Heart left ventricle (tissue), 16 donors: ENCODE measurements at regions not wholly inside any gene's neighbourhood (a gene's known extent, or its start where the extent isn't known, plus 50 kb on each side); places are given as distances from the start of the nearest gene placed in this dataset.

Experiments
- ATAC-seq, 4 donors: fragments of 200-7000 bp; cut with Tn5 transposase; one replicate each; pipeline ENCODE4 v1.9.1; 2020 to 2022; ENCODE audit warnings: moderate library complexity in 4 of 4, mild to moderate bottlenecking in 3 of 4, moderate number of reproducible peaks in 1 of 4
- DNase-seq, 5 donors: peaks; one replicate each; pipeline ENCODE4 v3.0.0-alpha.2; 2020
- H3K27ac ChIP-seq, 12 donors: fragments of 200-600 bp; sonication (generic) in 4 of 12; one replicate each; pipeline versions ENCODE4 v1.5.0 to v1.8.0; 2016 to 2022; ENCODE audit warnings: mild to moderate bottlenecking in 2 of 12
- H3K27me3 ChIP-seq, 9 donors: fragments of 200-600 bp; sonication (generic) in 2 of 9; one replicate each; pipeline versions ENCODE4 v1.5.1 to v1.8.0; 2016 to 2022; ENCODE audit warnings: mild to moderate bottlenecking in 3 of 9
- H3K36me3 ChIP-seq, 9 donors: fragments of 200-600 bp; sonication (generic) in 2 of 9; one replicate each; pipeline versions ENCODE4 v1.5.0 to v1.8.0; 2018 to 2022; ENCODE audit warnings: mild to moderate bottlenecking in 2 of 9
- H3K4me1 ChIP-seq, 12 donors: fragments of 200-600 bp; sonication (generic) in 4 of 12; one replicate each; pipeline versions ENCODE4 v1.5.0 to v1.8.0; 2016 to 2022; ENCODE audit warnings: mild to moderate bottlenecking in 3 of 12
- H3K4me3 ChIP-seq, 12 donors: fragments of 200-600 bp; sonication (generic) in 4 of 12; one replicate each; pipeline versions ENCODE4 v1.5.0 to v1.8.0; 2017 to 2022; ENCODE audit warnings: mild to moderate bottlenecking in 9 of 12, moderate library complexity in 4 of 12
- H3K9me3 ChIP-seq, 12 donors: fragments of 200-600 bp; sonication (generic) in 4 of 12; one replicate each; pipeline versions ENCODE4 v1.5.0 to v1.8.0; 2016 to 2022; ENCODE audit warnings: mild to moderate bottlenecking in 1 of 12
- CTCF ChIP-seq, 12 donors: fragments of 200-600 bp; sonication (generic) in 4 of 12; IDR thresholded peaks; one replicate each; pipeline versions ENCODE4 v1.5.0 to v1.8.0; 2018 to 2022; ENCODE audit warnings: antibody characterized with exemption in 12 of 12, mild to moderate bottlenecking in 5 of 12
- POLR2A ChIP-seq, 2 donors: fragments of 450-650 bp; IDR thresholded peaks; one replicate each; pipeline ENCODE4 v1.6.1; 2017; ENCODE audit warnings: antibody characterized with exemption in 2 of 2, mild to moderate bottlenecking in 2 of 2, moderate library complexity in 2 of 2
- WGBS, 4 donors: extraction: QIAGEN DNeasy Blood & Tissue Kit in 2 of 4; methylation state at CpG; one replicate each; pipeline versions ENCODE4 v1.1.5 to v1.1.7; 2013 to 2018; 5-methylcytosine and 5-hydroxymethylcytosine counted together
- intact Hi-C, 10 donors: fragments of 100-400 bp; cut with DNase I; formaldehyde crosslinking; loops; one replicate each; pipeline versions ENCODE4 v1.11.1 to v1.14.2; 2022
- donor health status: ischemic (EF 13 %, LVEDD 7.1; RV severe dilation, severe dysfunction).
- donor health status: healthy with polysubstance abuse.
- donor health status: DM: no; HTN: yes; CAD: no.
- donor health status: DM: no; HTN: no; CAD: no.
- donor health status: ischemic (EF 25% LVEDD 6.9; RV normal size, moderate dysfunction).
- donor health status: ischemic (EF 25% LVEDD 5.7; RV mildly dilated, moderate dysfunction).
- donor health status: healthy.
- donor health status: DM: yes; HTN: yes; CAD: no.
- donor health status: ischemic (EF 35%, LVEDD 5.7; RV mildly dilated, moderate dysfunction).
- donor health status: nonischemic (EF 11% LVEDD 7.7; RV severe dilation, severe dysfunction).
- donor health status: DM: yes; HTN: yes; CAD: no.
- donor health status: PGD.
- donor health status: ischemic (EF 29% LVEDD 5.4; RV normal size, mild dysfunction).
- donor health status: nonischemic (EF 23%, LVEDD 6.1; RV moderate dilation, normal function).

- 88 to 92% (median 90%) methylated on average over 3 of the region's 3 CpGs for WGBS, 4 donors
- intact Hi-C loops = no loop called here
Measured at GRCh38 chr13:90623318-90624011, 724.0 kb upstream of the MIR17HG start.

GRCh38 chr13:90627813-90628212, 719.7 kb upstream of the MIR17HG start:
- 77 to 86% (median 80%) methylated on average over 1 of the region's 1 CpG for WGBS, 4 donors

More at GRCh38 chr13:90623318-90624011, 724.0 kb upstream of the MIR17HG start:
- TF ChIP-seq POLR2A (IDR thresholded peaks at IDR 0.05) (no peak), CTCF (IDR thresholded peaks at IDR 0.05) (no peak)
- Histone ChIP-seq H3K9me3 (no peaks in the 10 kb centered on the region), H3K27me3 (no peaks in the 10 kb centered on the region), H3K4me3 (no peak overlapping the region), H3K27ac (no peak overlapping the region), H3K36me3 (no peaks in the 10 kb centered on the region), H3K4me1 (no peaks in the 10 kb centered on the region)
- ATAC-seq (no peak), DNase-seq (no peak)

GRCh38 chr13:90628471-90628870, 719.0 kb upstream of the MIR17HG start:
- no peak for ATAC-seq
- DNase-seq = no peak
- no peak for TF ChIP-seq CTCF (IDR thresholded peaks at IDR 0.05)
- no peak for TF ChIP-seq POLR2A (IDR thresholded peaks at IDR 0.05)
- Histone ChIP-seq H3K4me3 (no peak overlapping the region), H3K27ac (no peak overlapping the region), H3K36me3 (no peaks in the 10 kb centered on the region), H3K4me1 (no peaks in the 10 kb centered on the region), H3K27me3 (no peaks in the 10 kb centered on the region), H3K9me3 (no peaks in the 10 kb centered on the region)
- 76 to 82% (median 77%) methylated on average over 4 of the region's 4 CpGs for WGBS, 4 donors
- intact Hi-C loops = no loop called here

More at GRCh38 chr13:90627813-90628212, 719.7 kb upstream of the MIR17HG start:
- ATAC-seq = no peak
- Histone ChIP-seq H3K9me3 (no peaks in the 10 kb centered on the region), H3K4me1 (no peaks in the 10 kb centered on the region), H3K27ac (no peak overlapping the region), H3K4me3 (no peak overlapping the region), H3K36me3 (no peaks in the 10 kb centered on the region), H3K27me3 (no peaks in the 10 kb centered on the region)
- intact Hi-C loops = no loop called here
- DNase-seq = no peak
- no peak for TF ChIP-seq CTCF (IDR thresholded peaks at IDR 0.05)
- TF ChIP-seq POLR2A (IDR thresholded peaks at IDR 0.05) = no peak

GRCh38 chr13:90630716-90631115, 716.8 kb upstream of the MIR17HG start:
- H3K4me1 ChIP-seq = no peaks in the 10 kb centered on the region
- intact Hi-C loops = no loop called here
- no peaks in the 10 kb centered on the region for H3K27me3 ChIP-seq
- no peak overlapping the region for H3K27ac ChIP-seq
- DNase-seq = no peak
- no peak overlapping the region for H3K4me3 ChIP-seq
- no peak for ATAC-seq
- H3K9me3 ChIP-seq = no peaks in the 10 kb centered on the region
- no peaks in the 10 kb centered on the region for H3K36me3 ChIP-seq
- TF ChIP-seq POLR2A (IDR thresholded peaks at IDR 0.05) (no peak), CTCF (IDR thresholded peaks at IDR 0.05) (no peak)
- 93 to 96% (median 95%) methylated on average over 3 of the region's 3 CpGs for WGBS, 4 donors
